Caki2 (cell line): ENCODE measurements at regions not wholly inside any gene's neighbourhood (a gene's known extent, or its start where the extent isn't known, plus 50 kb on each side); places are given as distances from the start of the nearest gene placed in this dataset.

Source experiments
- DNase-seq: peaks from one replicate; pipeline ENCODE4 v3.0.0-alpha.2; 2015; ENCODE audit warnings: low read depth
- in situ Hi-C: cut with HindIII; loops from 2 replicates; pipeline ENCODE4 v1.10.0; 2016; ENCODE audit warnings: low sequenced_read_pairs, low pct_unique_long_range_greater_than_20kb, mixed read lengths

DNA sequence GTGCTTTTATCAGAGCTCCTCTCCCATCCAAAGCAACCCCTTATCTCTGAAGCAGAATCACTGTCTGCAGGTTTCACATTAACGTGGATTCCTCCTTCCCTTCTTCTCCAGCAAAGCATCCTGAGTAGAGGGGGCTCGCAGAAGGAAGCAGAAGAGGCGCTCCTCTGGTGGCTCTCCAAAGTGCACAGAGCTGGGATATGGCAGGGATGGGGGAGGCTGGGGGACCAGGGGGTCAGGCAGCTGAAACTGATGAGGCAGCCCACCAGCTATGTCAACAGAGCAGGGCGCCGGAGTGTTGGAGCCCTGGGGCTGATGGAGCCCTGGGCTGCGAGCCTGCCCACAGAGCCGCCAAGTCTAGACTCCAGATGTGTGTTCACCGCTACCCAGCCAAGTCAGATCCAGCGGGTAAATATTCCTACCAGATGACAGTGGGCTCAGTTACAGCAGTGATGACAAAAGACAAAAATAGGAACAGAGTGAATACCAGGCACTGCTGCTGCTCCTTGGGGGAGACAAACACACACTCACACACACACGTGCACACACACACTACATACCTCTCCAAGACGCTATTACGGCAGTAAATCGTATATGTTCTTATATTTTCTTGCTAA, 678.3 kb upstream of the ID2 start:
- in situ Hi-C loops, result no loop called here
- no peak for DNase-seq

DNA sequence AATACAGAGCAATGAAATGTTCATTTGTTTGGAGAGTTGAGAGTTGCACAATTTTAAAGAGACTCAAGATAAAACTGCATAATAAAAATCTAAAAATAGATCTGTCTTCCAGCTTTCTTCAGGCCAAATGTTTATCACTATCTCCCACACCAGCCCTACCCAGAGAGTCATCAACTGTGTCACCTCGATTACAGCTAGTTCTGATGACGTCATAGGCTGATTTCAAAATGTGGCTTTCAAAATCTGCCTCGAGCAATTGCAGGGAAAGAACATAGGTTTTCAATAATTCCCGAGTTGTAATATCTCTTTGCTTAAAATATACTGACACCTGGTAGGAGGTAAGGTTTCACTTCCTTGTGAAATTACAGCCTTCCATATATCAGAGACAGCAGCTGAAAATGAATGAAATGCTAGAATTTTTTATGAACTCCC, 677.6 kb upstream of the ID2 start:
- in situ Hi-C loops, result no loop called here

DNA sequence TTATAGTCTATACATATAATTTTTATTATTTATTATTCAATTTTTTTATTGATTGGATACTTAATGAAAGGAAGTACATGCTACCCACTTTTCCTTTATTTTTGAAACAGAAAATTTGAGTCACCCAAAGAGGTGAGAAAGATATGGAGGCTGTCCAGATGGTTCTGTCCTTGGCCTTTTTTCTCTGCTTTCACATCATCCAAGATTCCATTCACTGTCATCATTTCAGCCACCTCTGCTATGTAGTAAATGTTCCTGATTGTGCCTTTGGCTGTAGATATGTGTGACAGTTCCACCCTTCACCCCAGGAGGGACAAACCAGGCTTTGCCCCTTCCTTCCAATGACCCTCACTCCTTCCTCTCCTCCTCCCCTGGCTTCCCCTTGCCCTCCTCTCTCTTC, 675.7 kb upstream of the ID2 start:
- in situ Hi-C loops, result no loop called here
- DNase-seq, result no peak

More for the DNA sequence above, 677.6 kb upstream of the ID2 start:
- no peak for DNase-seq

GRCh38 chr2:8006626-8007025, 675.2 kb upstream of the ID2 start:
- in situ Hi-C loops, result no loop called here
- no peak for DNase-seq

- in situ Hi-C loops, result no loop called here
- DNase-seq, result no peak
Measured at GRCh38 chr2:8009010-8009597, 672.8 kb upstream of the ID2 start.

DNA sequence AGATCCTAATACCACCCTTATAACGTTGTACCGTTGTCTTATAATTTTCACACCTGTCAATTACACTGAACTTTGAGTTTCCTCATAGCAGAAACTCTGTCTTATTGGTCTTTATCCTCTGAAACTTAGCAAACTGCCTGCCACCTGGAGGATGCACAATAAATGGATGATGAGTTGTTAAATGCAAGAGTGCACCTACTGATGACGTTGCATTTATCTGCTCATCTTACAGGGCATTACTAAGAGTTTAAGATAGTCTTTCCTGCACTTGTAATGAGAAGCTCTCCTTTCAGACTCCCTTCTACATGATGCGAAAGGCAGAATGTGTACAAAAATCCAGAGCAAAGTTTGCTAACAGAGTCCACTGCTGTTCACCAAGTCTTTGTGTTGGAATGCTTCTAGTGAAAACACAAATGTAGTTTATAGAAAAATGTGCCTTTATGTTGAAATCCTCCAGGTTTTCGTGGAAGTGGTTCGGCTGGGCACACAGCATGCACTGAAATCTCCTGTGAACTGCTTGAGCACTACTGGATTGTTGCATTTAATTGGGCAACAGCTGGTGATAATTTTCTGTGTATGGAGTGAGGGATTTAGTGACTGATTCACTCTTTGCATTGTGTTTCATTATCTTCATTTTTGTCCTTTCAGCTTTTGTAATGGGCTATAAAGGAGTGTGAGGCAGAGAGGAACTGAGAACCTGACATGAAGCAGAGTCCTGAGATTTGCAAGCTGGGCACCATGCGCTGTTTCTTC, 665.8 kb upstream of the ID2 start:
- in situ Hi-C loops, result no loop called here
- no peak for DNase-seq

DNA sequence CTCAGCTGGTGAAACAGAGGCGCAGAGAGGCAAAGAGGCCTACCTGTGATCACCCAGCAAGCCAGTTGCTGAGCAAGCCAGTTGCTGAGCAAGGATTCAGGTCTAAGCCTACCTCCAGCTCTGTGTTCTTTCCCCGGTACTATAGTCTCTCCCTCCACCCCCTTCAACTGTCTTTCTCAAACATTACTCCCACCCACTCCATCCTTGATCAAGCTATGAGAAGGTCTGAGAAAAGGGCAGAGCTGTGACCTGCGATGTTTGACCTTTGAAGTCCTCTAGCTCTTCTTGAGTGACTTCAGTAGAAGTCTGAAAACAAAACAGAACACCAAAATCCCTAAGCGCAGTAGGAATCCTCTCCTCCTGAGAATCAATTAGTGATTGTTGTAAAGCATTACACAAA, 665.2 kb upstream of the ID2 start:
- no peak for DNase-seq
- in situ Hi-C loops, result no loop called here

DNA sequence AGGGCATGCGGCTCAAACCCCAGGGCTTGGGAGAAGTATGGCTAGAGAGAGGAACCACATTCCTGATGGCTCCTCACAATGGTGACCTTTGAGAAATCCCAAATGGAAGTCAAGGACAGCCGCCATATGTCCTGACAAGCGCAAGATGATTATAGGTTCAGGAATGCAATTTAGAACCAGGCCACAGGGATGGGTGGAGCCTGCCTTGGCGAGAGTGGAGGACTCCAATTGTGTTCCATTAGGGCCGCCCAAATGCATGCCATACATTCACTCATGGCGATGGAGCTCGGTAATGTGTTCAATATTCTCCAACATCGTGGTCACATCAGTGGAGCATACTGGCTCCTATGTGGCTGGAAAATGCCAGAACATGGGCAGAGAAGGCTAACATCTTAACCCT, 662.9 kb upstream of the ID2 start:
- in situ Hi-C loops, result no loop called here
- DNase-seq, result no peak

DNA sequence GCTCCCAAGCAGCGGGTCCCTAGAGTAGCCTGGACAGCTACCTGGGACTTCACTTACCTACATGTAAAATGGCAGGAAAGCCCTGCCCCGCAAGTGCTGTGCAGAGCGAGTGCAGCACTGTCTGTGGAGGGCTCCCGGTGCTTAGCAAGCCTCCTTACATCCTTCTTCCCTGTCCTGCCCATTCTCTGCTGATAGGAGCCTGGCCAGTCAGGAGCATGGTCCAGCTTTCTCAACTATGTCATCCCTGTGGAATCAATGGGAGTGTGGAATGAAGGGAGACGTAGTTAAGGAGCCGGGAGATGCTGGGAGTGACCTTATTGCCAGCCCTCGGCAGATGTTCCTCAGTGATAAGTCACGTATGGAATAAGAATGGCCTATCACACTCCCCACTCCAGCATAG, 661.9 kb upstream of the ID2 start:
- no peak for DNase-seq
- in situ Hi-C loops, result no loop called here

DNA sequence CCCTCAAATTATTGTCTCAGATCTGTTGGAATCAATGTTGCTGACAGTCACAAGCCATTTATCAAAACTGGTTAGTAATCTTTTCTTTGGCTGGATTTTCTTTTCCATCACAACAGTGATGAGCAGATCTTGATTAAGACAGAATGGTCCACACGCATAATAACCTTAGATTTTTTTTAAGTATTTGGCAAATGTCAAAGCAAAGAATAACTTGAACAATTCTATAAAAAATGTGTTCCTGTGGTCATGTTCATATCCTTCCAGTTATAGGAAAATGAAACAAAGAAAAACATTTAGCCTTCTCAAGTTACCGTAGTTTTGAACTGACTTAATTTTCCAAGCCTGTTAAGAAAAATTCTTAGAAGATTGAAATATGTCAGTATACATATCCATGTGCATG, 659.9 kb upstream of the ID2 start:
- DNase-seq, result no peak
- in situ Hi-C loops, result no loop called here

DNA sequence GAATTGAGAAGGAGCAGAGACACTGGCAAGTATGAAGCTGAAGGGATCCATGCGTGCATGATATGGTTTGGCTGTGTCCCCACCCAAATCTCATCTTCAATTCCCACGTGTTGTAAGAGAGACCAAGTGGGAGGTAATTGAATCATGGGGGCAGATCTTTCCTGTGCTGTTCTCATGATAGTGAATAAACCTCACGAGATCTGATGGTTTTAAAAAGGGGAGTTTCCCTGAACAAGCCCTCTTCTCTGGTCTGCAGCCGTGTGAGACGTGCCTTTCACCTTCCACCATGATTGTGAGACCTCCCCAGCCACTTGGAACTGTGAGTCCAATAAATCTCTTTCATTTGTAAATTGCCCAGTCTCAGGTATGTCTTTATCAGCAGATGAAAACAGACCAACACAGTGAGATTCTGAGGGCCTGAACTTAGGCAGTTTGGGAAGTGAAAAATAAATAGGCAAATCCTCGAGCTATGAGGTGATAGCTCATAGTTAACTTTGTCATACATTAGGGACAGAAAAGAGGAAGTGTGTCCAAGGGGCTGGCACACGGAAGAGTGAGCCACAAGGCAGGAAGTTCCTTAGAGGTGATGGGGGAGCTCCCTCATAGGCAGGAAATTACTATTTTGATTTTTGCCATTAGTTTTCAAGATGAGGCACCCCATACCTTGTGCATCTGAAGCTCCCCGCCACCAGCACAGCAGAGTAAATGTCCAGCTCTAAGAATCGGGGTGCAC, 658.8 kb upstream of the ID2 start:
- no peak for DNase-seq
- in situ Hi-C loops, result no loop called here

- DNase-seq, result no peak
- in situ Hi-C loops, result no loop called here
Measured at GRCh38 chr2:8024506-8024905, 657.4 kb upstream of the ID2 start.

- DNase-seq, result no peak
- in situ Hi-C loops, result no loop called here
Measured at GRCh38 chr2:8026381-8026780, 655.5 kb upstream of the ID2 start.

- no peak for DNase-seq
- in situ Hi-C loops, result no loop called here
Measured at GRCh38 chr2:8027387-8027786, 654.5 kb upstream of the ID2 start.

DNA sequence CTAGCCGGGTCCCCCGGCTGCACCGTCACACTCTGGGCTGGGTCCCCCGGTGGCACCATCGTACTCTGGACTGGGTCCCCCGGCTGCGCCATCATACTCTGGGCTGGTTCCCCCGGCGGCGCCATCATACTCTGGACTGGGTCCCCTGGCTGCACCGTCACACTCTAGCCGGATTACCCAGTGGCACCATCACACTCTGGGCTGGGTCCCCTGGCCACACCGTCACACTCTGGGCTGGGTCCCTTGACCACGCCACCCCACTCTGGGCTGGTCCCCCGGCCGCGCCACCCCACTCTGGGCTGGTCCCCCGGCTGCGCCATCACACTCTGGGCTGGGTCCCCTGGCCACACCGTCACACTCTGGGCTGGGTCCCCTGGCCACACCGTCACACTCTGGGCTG, 653.8 kb upstream of the ID2 start:
- no peak for DNase-seq
- in situ Hi-C loops, result no loop called here

DNA sequence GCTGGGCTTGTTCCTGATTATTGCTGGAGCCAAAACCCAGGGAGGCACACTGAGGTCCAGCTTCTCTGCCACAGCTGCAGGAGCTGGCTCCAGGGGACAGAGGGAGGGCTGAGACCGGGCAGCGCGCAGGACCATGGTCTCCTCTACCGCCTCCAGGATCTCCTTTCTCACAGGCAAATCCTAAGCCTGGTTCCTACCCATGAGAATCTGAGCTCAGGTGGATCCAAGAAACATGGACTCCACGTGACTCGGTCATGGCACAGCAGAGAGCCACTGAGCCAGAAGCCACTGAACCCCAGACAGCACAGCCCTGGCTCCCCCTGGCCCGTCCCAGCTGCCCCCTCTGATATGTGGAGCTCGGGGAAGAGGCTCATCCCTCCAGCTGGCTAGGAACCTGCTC, 653.4 kb upstream of the ID2 start:
- in situ Hi-C loops, result no loop called here
- no peak for DNase-seq

DNA sequence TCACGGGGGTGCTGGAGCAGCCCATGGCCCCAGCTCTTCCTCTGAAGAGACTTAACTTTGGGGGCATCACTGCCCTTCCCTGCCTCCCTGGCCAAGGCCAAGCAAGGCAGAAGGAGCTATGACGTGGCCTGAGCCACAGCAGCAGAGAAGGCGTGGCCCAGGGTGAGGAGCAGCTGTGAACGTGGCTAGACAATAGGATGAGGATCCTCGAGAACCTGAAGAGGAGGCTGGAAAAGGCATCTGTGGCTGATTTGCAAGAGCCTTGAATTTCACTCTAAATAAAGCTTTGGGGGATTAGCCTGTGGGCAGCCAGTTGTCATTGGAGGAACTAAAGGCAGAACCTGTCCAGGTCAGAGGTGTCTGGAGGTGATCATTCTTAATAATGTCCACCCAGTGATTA, 652.9 kb upstream of the ID2 start:
- in situ Hi-C loops, result no loop called here

GRCh38 chr2:8030573-8031303, 651.1 kb upstream of the ID2 start:
- DNase-seq, result no peak
- in situ Hi-C loops, result loop anchor here (10.0 kb wide), 1 partner anchor 654 kb away; the partner anchor contains the start of gene ID2

More for the DNA sequence above, 652.9 kb upstream of the ID2 start:
- DNase-seq, result no peak
